K562 (cell line): ENCODE measurements at regions not wholly inside any gene's neighbourhood (a gene's known extent, or its start where the extent isn't known, plus 50 kb on each side); places are given as distances from the start of the nearest gene placed in this dataset.

Experiments
- ATAC-seq: fragments of 200-7000 bp; cut with Tn5 transposase; 3 replicates; pipeline ENCODE4 v1.9.1; 2020; ENCODE audit warnings: moderate library complexity
- BruUV-seq: library from RNA; stranded (reverse); fragments of 400-500 nt; replicated peaks from 2 replicates; lab custom pipeline; 2021; lab: Mats Ljungman, UMichigan
- CTCF ChIA-PET: fragments of 300-600 bp; formaldehyde crosslinking; extraction: SDS; loops from one replicate; lab custom pipeline; 2021; ENCODE audit warnings: low intra/inter-chr PET ratio; lab: Yijun Ruan, JAX
- POLR2A ChIA-PET: fragments of 300-600, 350-650 bp; sonication (Branson Sonifier 250); formaldehyde crosslinking; extraction: SDS; loops from one replicate; lab custom pipeline; 2021; ENCODE audit warnings: antibody characterized with exemption, inconsistent platforms; lab: Yijun Ruan, JAX
- DNase-seq, 4 experiments: peaks; one replicate each; pipeline versions ENCODE4 v3.0.0 to v3.0.0-alpha.2; 2011 to 2018; ENCODE audit warnings: low spot score in 3 of 4, mixed read lengths in 3 of 4; ENCODE audit errors: extremely low read depth in 1 of 4
- FAIRE-seq: peaks from 2 replicates; lab custom pipeline; 2011; peaks lifted over from hg19 to GRCh38; lab: Jason Lieb, UNC
- H2AFZ ChIP-seq: 2 replicates; pipeline ENCODE4 v1.6.0; 2011; ENCODE audit warnings: low read depth, low read length, control low read depth, inconsistent platforms
- H3K27ac ChIP-seq: fragments of 200-600 bp; 3 replicates; pipeline ENCODE4 v1.8.0; 2011; ENCODE audit warnings: low read depth, mild to moderate bottlenecking, control low read depth, inconsistent platforms, low read length, moderate library complexity, mixed read lengths; ENCODE audit errors: extremely low read depth
- H3K27me3 ChIP-seq, 2 experiments: fragments of 300-600 bp in 1 of 2; 2 replicates in 1 of 2; 3 replicates in 1 of 2; pipeline versions ENCODE4 v1.6.0 to v1.8.0; 2011; ENCODE audit warnings: inconsistent platforms in 2 of 2, low read length in 2 of 2, mild to moderate bottlenecking in 1 of 2, mixed read lengths in 1 of 2, moderate library complexity in 1 of 2; ENCODE audit not compliant: control insufficient read depth in 2 of 2, insufficient read depth in 2 of 2
- H3K36me3 ChIP-seq: fragments of 300-600 bp; 3 replicates; pipeline ENCODE4 v1.8.0; 2011; ENCODE audit warnings: mild to moderate bottlenecking, low read length, inconsistent platforms; ENCODE audit not compliant: control insufficient read depth, insufficient read depth
- H3K4me1 ChIP-seq, 2 experiments: fragments of 200-600 bp in 1 of 2; replicated peaks in 1 of 2; 2 replicates in 1 of 2; 3 replicates in 1 of 2; pipeline versions ENCODE4 v1.5.1 to v1.8.0; 2011; ENCODE audit warnings: inconsistent platforms in 2 of 2, low read length in 2 of 2, mild to moderate bottlenecking in 1 of 2, mixed read lengths in 1 of 2, moderate library complexity in 1 of 2; ENCODE audit not compliant: control insufficient read depth in 2 of 2, insufficient read depth in 2 of 2
- H3K4me2 ChIP-seq: 2 replicates; pipeline ENCODE4 v1.6.1; 2011; ENCODE audit warnings: low read length, control low read depth, inconsistent platforms, mixed read lengths; ENCODE audit not compliant: insufficient read depth
- H3K4me3 ChIP-seq: fragments of 200-600 bp; sonication (generic), shearing (Covaris generic); 2 replicates; pipeline ENCODE4 v1.5.1; 2016; ENCODE audit warnings: control low read depth, inconsistent platforms
- H3K79me2 ChIP-seq: fragments of 200-600 bp; 3 replicates; pipeline ENCODE4 v1.8.0; 2011; ENCODE audit warnings: low read length, inconsistent platforms; ENCODE audit not compliant: control insufficient read depth, insufficient read depth
- H3K9ac ChIP-seq, 2 experiments: 2 replicates each; pipeline versions ENCODE4 v1.6.0 to v1.6.1; 2011; ENCODE audit warnings: low read depth in 2 of 2, low read length in 2 of 2, control low read depth in 1 of 2, inconsistent platforms in 1 of 2, mild to moderate bottlenecking in 1 of 2, mixed read lengths in 1 of 2; ENCODE audit not compliant: insufficient read depth in 1 of 2
- H3K9me1 ChIP-seq: one replicate; pipeline ENCODE4 v1.6.0; 2011; ENCODE audit warnings: inconsistent platforms, mild to moderate bottlenecking, low read length, moderate library complexity; ENCODE audit not compliant: control insufficient read depth, insufficient read depth
- H3K9me3 ChIP-seq: replicated peaks from 2 replicates; pipeline ENCODE4 v1.5.1; 2011; ENCODE audit warnings: low read depth, low read length, inconsistent platforms; ENCODE audit not compliant: control insufficient read depth, insufficient read depth
- H4K20me1 ChIP-seq: replicated peaks from 2 replicates; pipeline ENCODE4 v1.6.1; 2011; ENCODE audit warnings: low read length, inconsistent platforms, mixed read lengths; ENCODE audit not compliant: control insufficient read depth, insufficient read depth
- ARID1B ChIP-seq: fragments of 450-650 bp; IDR thresholded peaks from 2 replicates; pipeline ENCODE4 v1.6.1; 2016; ENCODE audit warnings: antibody characterized with exemption, mild to moderate bottlenecking, inconsistent platforms
- BCL6 ChIP-seq: fragments of 250-450 bp; sonication (Bioruptor Pico); IDR thresholded peaks from 2 replicates; pipeline ENCODE4 v1.4.0; 2020
- CBX2 ChIP-seq: fragments of 200-600 bp; sonication (generic); IDR thresholded peaks from one replicate; pipeline ENCODE4 v1.6.1; 2012; ENCODE audit warnings: mild to moderate bottlenecking, low read length, inconsistent platforms; ENCODE audit not compliant: insufficient read depth, poor library complexity, severe bottlenecking
- DNMT1 ChIP-seq: fragments of 450-650 bp; IDR thresholded peaks from 2 replicates; pipeline ENCODE4 v1.6.1; 2016; ENCODE audit warnings: antibody characterized with exemption, mild to moderate bottlenecking
- ELF1 ChIP-seq: fragments of 200-800 bp; sonication (Bioruptor generic); IDR thresholded peaks from 2 replicates; pipeline ENCODE4 v1.6.1; 2016; ENCODE audit warnings: missing genetic modification characterization, missing compliant biosample characterization
- EP300 ChIP-seq: IDR thresholded peaks from 2 replicates; pipeline ENCODE4 v1.6.1; 2012; ENCODE audit warnings: low read length, improper control_type of control experiment
- ETS1 ChIP-seq: conservative IDR thresholded peaks from 2 replicates; pipeline ENCODE4 v1.6.1; 2011; ENCODE audit warnings: low read depth, mild to moderate bottlenecking, low read length; ENCODE audit not compliant: control insufficient read depth
- FOXM1 ChIP-seq, 2 experiments: fragments of 450-650 bp in 1 of 2; sonication (generic) in 1 of 2; formaldehyde crosslinking in 1 of 2; IDR thresholded peaks; 2 replicates each; pipeline versions ENCODE4 v1.6.1 to v1.9.0; 2017 to 2022; ENCODE audit warnings: low read depth in 2 of 2, mild to moderate bottlenecking in 2 of 2, missing genetic modification reagents in 1 of 2, moderate library complexity in 1 of 2
- MXI1 ChIP-seq: IDR thresholded peaks from 2 replicates; pipeline ENCODE4 v1.6.1; 2011; ENCODE audit warnings: low read depth, mild to moderate bottlenecking, improper control_type of control experiment, low read length
- NCOA4 ChIP-seq: fragments of 450-650 bp; IDR thresholded peaks from 2 replicates; pipeline ENCODE4 v1.6.1; 2018; ENCODE audit warnings: mild to moderate bottlenecking; ENCODE audit not compliant: partially characterized antibody
- PTRF ChIP-seq: fragments of 450-650 bp; IDR thresholded peaks from 2 replicates; pipeline ENCODE4 v1.6.1; 2016; ENCODE audit warnings: mild to moderate bottlenecking, missing genetic modification characterization, missing compliant biosample characterization
- SAFB ChIP-seq: fragments of 200-400 bp; formaldehyde crosslinking; IDR thresholded peaks from 2 replicates; pipeline ENCODE4 v1.6.1; 2017; ENCODE audit warnings: low read depth, low read length, borderline replicate concordance
- ZNF408 ChIP-seq: fragments of 250-450 bp; sonication (Bioruptor Pico); IDR thresholded peaks from 2 replicates; pipeline ENCODE4 v1.4.0; 2020; ENCODE audit warnings: low read depth, mild to moderate bottlenecking, moderate library complexity
- ZNF561 ChIP-seq: fragments of 450-650 bp; formaldehyde crosslinking; conservative IDR thresholded peaks from 2 replicates; pipeline ENCODE4 v1.4.0; 2020; ENCODE audit warnings: mild to moderate bottlenecking, moderate library complexity
- ZNF584 ChIP-seq: fragments of 200-800 bp; sonication (Bioruptor generic); IDR thresholded peaks from 2 replicates; pipeline ENCODE4 v1.6.1; 2016; ENCODE audit warnings: low read depth, mild to moderate bottlenecking, missing genetic modification characterization, missing compliant biosample characterization
- WGBS: fragments of 100-300 bp; shearing (Covaris generic); methylation state at CpG from one replicate; pipeline ENCODE4 v1.1.6; 2016; ENCODE audit warnings: low coverage, mixed read lengths; ENCODE audit not compliant: insufficient coverage; ENCODE audit errors: missing lambda C conversion rate; 5-methylcytosine and 5-hydroxymethylcytosine counted together
- in situ Hi-C: fragments of 300-500 bp; cut with MboI; formaldehyde crosslinking; loops from 4 replicates; pipeline ENCODE4 v1.15.0; 2018; ENCODE audit warnings: inconsistent platforms, mixed read lengths
- intact Hi-C: fragments of 100-400 bp; cut with micrococcal nuclease; formaldehyde crosslinking; loops from 2 replicates; pipeline ENCODE4 v1.14.2; 2022
- TF ChIP-seq, protein P1 (sequence below): sonication (generic); formaldehyde crosslinking; IDR thresholded peaks from 2 replicates; pipeline ENCODE4 v1.8.1; 2023; ENCODE audit warnings: mild to moderate bottlenecking, missing genetic modification reagents
- TF ChIP-seq, protein P2 (sequence below): sonication (generic); formaldehyde crosslinking; IDR thresholded peaks from 2 replicates; pipeline ENCODE4 v1.8.0; 2022; ENCODE audit warnings: mild to moderate bottlenecking, missing genetic modification reagents, borderline replicate concordance

DNA sequence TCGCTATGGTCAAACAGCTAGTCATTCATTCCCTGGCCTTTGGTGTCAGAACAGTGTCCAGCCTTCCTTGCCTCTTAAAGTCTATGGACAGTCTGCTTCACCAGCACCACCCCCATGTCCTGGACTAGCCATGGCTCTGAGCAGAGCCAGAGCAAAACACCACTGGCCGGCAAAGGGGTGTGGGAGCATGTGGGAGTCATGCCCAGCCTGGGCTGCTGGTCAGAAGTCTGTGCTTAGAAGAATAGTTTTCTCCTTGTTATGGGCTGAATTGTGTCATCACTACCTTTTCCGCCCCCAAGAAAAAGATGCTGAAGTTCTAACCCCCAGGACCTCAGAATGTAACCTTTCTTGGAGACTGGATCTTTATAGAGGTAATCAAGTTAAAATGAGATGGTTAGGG lies 132.9 kb upstream of the LPP start (continued):
- no peak for TF ChIP-seq ZNF561 (CRISPR knock-in tag)
- TF ChIP-seq NCOA4: no peak
- TF ChIP-seq PTRF (tag): no peak
- TF ChIP-seq BCL6 (CRISPR knock-in tag): no peak
- TF ChIP-seq ZNF408 (CRISPR knock-in tag): no peak
- TF ChIP-seq EP300: no peak
- TF ChIP-seq DNMT1: no peak
- no peak for TF ChIP-seq CBX2
- TF ChIP-seq MXI1: no peak
- TF ChIP-seq, all 486 proteins: peak for 0

- FAIRE-seq (no peak), ATAC-seq (no peak), DNase-seq (no peak)
- no peaks in the 10 kb centered on the region for H3K4me1 ChIP-seq
- no peaks in the 10 kb centered on the region for H3K9me1 ChIP-seq
- ChIA-PET CTCF (no interaction called here), POLR2A (no interaction called here)
- intact Hi-C loops (no loop called here), in situ Hi-C loops (no loop called here)
- H3K9ac ChIP-seq: no peak overlapping the region
- H3K36me3 ChIP-seq: no peaks in the 10 kb centered on the region
- no peak overlapping the region for H3K4me2 ChIP-seq
- no TSS peak for BruUV-seq
- no peak overlapping the region for H2AFZ ChIP-seq
- no peaks in the 10 kb centered on the region for H3K9me3 ChIP-seq
- no peak overlapping the region for H3K4me3 ChIP-seq
- peaks cover 0 to 4% of the 10 kb centered on the region in 2 experiments; a peak in 2 of 5 replicates for H3K27me3 ChIP-seq
- 0% methylated on average over 6 of the region's 7 CpGs for WGBS
- no peaks in the 10 kb centered on the region for H3K79me2 ChIP-seq
- no peak overlapping the region for H3K27ac ChIP-seq
- no peaks in the 10 kb centered on the region for H4K20me1 ChIP-seq
- TF ChIP-seq, protein P1, sequence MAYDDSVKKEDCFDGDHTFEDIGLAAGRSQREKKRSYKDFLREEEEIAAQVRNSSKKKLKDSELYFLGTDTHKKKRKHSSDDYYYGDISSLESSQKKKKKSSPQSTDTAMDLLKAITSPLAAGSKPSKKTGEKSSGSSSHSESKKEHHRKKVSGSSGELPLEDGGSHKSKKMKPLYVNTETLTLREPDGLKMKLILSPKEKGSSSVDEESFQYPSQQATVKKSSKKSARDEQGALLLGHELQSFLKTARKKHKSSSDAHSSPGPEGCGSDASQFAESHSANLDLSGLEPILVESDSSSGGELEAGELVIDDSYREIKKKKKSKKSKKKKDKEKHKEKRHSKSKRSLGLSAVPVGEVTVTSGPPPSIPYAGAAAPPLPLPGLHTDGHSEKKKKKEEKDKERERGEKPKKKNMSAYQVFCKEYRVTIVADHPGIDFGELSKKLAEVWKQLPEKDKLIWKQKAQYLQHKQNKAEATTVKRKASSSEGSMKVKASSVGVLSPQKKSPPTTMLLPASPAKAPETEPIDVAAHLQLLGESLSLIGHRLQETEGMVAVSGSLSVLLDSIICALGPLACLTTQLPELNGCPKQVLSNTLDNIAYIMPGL: no peak
- TF ChIP-seq ELF1 (tag): no peak
- no peak for TF ChIP-seq ARID1B
- no peak for TF ChIP-seq ETS1
- TF ChIP-seq SAFB: no peak
- TF ChIP-seq, protein P2, sequence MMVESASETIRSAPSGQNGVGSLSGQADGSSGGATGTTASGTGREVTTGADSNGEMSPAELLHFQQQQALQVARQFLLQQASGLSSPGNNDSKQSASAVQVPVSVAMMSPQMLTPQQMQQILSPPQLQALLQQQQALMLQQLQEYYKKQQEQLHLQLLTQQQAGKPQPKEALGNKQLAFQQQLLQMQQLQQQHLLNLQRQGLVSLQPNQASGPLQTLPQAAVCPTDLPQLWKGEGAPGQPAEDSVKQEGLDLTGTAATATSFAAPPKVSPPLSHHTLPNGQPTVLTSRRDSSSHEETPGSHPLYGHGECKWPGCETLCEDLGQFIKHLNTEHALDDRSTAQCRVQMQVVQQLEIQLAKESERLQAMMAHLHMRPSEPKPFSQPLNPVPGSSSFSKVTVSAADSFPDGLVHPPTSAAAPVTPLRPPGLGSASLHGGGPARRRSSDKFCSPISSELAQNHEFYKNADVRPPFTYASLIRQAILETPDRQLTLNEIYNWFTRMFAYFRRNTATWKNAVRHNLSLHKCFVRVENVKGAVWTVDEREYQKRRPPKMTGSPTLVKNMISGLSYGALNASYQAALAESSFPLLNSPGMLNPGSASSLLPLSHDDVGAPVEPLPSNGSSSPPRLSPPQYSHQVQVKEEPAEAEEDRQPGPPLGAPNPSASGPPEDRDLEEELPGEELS (CRISPR knock-in tag): no peak
- TF ChIP-seq ZNF584 (CRISPR knock-in tag): no peak
- TF ChIP-seq FOXM1 (IDR thresholded peaks at IDR 0.05; ENCODE audit: low read depth): no peak
- TF ChIP-seq FOXM1 (CRISPR knock-in tag; IDR thresholded peaks at IDR 0.05; ENCODE audit: low read depth): no peak
Observed at GRCh38 chr3:188021502-188022040, 132.4 kb upstream of the LPP start.
